ENCODE measurements at regions not wholly inside any gene's neighbourhood (a gene's known extent, or its start where the extent isn't known, plus 50 kb on each side); places are given as distances from the start of the nearest gene placed in this dataset.

- DNase-seq, result peak; percentile 39
Observed at GRCh38 chr16:77594799-77595596, 127.3 kb upstream of the NUDT7 start.

DNA sequence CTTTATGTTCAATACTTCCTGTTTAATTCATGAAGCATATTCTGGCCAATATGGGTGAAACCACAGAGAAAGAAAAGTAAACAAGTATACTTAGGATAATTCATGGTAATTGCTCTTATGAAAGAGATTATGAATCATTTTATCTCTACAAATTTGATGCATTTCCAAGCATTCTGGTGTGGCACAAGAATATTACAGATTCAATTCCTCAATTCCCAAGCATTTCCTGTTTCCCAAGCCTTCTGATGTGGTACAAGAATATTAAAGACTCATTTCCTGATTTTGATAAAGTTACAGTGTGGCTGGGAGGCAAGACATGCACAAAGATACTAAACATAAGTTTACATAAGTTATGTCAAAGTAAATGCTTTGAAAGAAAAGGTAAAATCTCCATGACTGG is 126.1 kb upstream of the NUDT7 start:
- no peak for DNase-seq

GRCh38 chr16:77599793-77600415 is 122.4 kb upstream of the NUDT7 start:
- peak; percentile 27 for DNase-seq

DNA sequence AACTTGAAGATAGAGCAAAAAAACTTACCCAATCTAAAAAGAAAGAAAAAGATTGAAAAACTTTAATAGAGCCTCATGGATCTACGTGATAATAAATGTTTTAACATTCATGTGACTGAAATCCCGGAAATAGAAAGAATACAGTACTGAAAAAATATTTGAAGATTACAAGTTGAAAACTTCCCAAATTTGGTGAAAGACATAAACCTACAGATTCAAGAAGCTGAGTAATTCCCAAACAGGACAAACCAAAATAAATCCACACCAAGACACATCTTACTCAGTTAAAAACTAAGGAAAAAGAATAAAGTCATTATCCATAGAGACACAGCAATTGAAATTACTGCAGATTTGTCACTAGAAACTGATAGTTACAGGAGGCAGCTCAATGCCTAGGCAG is 121.8 kb upstream of the NUDT7 start:
- no peak for DNase-seq

DNA sequence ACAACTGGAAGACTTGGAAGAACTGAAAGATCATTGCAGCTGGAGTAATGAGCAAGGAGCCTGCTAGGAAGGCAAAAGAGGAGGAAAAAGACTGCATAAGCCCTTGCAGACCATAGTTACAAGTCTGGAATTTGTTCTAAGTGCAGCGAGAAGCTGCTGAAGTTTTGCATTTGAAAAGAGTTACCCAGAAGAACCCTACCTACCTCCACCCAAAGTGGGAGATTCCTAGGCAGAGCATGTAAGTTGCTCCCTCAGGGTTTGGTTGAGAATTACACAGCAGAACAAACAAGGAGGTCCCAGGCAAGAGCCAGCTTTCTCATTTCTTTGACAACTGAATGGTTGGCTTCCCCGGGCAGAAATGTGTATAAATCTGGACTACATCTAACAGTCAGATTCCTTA is 118.7 kb upstream of the NUDT7 start:
- DNase-seq, result no peak

- DNase-seq, result no peak
Observed at GRCh38 chr16:77610496-77610895, 111.8 kb upstream of the NUDT7 start.

DNA sequence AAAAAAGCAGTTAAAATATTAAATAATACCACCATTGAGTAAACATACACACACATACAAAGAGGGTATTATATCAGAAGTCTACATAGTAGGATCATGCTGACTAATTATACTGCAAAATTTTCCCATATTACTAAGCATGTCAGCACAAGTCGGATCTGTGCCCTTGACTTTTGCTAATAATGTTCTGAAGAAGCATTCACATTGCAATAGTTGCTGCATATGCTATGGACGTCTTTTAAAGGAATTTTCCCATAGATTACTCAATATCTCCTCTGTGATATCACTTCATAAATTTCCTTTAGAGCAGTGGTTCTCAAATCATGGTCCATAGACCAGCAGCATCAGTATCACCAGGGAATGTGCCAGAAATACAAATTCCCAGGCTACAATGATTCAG is 110.9 kb upstream of the NUDT7 start:
- DNase-seq, result no peak

GRCh38 chr16:77612596-77612995 is 109.7 kb upstream of the NUDT7 start:
- no peak for DNase-seq

GRCh38 chr16:77613095-77613494 is 109.2 kb upstream of the NUDT7 start:
- DNase-seq, result no peak

DNA sequence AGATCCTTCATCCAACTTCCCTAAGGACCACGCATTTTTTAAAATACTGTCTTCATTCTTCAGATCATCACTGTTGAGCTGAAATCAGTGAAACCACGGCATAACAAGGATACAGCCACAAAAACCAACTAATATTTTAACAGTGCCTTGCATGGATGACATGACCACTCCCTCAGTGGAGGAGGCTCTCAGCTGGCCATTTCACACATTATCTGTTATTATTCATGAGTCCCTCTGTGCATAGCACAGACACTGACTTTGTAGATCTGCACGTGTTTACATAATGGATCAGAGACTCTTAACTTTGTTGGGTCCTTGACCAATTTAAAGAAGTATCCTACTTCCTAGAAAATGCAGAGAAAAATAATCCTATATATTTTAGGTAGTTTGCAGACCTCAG is 104.8 kb upstream of the NUDT7 start:
- DNase-seq, result no peak

- DNase-seq, result no peak
Observed at GRCh38 chr16:77617996-77618395, 104.3 kb upstream of the NUDT7 start.

GRCh38 chr16:77618951-77619350 is 103.4 kb upstream of the NUDT7 start:
- no peak for DNase-seq

DNA sequence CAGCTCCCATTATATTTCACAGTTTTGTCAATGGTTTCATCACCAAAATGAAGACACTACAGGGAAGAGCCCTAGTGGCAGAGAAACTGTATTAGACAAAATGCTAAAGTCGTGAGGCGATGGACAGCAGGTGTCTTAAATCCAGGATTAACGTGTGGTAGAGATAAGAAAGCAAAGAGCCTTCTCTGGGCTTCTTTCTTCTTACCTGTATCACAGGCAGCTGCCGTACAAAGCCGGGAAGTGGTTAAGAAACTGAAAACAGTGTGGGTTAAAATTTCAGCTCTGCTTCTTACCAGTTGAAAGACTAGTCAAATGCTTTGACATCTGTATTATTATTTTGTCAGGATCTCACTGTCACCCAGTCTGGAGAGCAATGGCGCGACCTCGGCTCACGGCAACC is 98.2 kb upstream of the NUDT7 start:
- no peak for DNase-seq

- DNase-seq, result no peak
Observed at GRCh38 chr16:77636615-77637014, 85.7 kb upstream of the NUDT7 start.

GRCh38 chr16:77637940-77638339 is 84.4 kb upstream of the NUDT7 start:
- DNase-seq, result no peak

DNA sequence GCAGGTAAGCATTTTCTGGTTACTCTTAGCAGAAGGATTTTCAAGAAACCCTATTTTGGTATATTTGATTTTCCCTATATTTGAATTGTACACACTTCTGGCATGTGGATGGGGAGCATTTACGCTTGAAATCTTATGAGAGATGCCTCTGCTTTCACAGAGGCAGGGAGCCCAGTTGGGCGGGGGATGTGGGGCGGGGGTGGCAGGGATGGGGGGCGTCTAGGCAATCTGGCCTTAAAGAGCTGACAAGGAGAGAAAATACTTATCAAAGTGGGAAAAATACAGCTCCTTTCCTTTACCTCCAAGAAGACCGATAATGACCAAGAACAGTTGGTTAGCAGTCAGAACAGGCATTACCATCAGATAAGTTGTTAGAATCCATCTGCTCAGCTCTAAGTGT is 79.1 kb upstream of the NUDT7 start:
- DNase-seq, result no peak

GRCh38 chr16:77645764-77646163 is 76.5 kb upstream of the NUDT7 start:
- DNase-seq, result no peak

DNA sequence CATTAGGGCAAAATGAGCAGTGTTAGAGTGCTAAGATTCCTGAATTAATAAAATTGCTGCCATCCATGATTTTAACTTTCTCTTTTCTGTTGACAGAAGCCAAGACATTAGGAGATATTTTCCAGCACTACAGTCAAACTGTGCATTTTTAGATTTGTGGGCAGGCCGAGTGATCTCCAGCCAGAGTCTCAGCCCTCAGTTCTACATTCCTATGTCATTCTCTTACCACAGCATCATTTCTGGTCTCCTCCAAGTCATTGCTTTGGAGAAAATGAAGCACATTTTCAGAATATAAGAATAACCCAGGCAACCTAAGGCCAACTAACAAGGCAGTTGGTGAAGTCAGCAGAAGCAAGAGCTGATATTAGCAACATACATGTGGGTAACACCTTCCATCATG is 74.6 kb upstream of the NUDT7 start:
- DNase-seq, result no peak

GRCh38 chr16:77650761-77651160 is 71.6 kb upstream of the NUDT7 start:
- DNase-seq, result no peak

DNA sequence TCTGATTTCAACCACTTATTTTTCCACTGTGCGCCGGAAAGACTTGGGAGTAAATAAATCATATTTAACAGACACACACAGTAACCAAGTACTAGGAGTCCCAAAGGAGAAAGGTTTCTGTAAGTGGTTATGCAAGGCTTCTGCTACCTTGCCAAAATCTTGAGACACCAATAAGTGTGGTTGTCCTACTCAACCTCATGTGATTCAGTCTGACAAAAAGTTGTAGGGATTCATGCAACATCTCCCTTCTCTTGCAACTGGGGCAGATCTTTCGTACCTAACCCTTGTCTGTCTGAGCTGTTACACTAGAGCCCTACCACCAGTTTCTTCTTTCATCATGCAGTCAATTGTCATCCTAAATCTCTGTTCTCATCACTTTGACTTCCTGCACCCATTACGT is 69.9 kb upstream of the NUDT7 start:
- no peak for DNase-seq

DNA sequence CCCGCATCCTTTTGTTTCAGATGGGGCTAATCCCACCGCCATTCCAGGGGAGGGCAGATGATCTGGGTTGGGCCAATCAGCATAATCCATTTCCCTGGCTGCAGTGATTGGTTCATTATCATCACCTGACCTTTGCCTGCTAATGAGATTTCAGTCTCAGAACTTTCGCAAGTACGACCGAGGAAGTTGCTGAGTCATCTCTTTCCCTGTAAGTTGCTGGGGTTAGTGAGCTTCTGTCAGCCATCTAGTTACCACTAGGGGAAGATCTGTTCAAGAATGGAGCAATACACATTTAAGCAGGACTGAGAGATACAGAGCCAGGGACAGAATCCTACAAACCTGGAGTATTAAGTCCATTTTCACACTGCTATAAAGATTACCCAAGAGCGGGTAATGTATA is 65.3 kb upstream of the NUDT7 start:
- no peak for DNase-seq

- DNase-seq, result peak; percentile 40
Observed at GRCh38 chr16:77660311-77660710, 62.0 kb upstream of the NUDT7 start.

DNA sequence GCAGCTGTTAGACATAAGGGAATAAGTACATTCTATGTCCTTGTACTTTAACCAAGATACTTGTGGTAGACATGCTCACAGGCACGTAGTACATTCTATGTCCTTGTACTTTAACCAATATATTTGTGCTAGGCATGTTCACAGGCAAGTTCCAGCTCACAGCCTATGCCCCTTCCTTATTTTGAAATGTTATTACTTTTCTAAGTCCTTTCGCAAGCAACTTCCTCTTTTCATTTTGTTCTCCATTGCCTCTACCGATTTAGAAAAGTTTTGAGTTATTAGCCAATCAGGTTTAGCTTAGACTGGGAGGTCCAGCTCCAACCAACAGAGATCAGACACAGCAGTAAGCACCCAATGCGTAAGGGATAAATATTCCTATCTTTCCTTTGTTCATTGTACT is 60.1 kb upstream of the NUDT7 start:
- DNase-seq, result no peak

- no peak for DNase-seq
Observed at GRCh38 chr16:77663711-77664110, 58.6 kb upstream of the NUDT7 start.

- DNase-seq, result no peak
Observed at GRCh38 chr16:77666771-77667170, 55.5 kb upstream of the NUDT7 start.
